GM12872 (cell line): ENCODE measurements at regions not wholly inside any gene's neighbourhood (a gene's known extent, or its start where the extent isn't known, plus 50 kb on each side); places are given as distances from the start of the nearest gene placed in this dataset.

Source experiments
- CTCF ChIP-seq: IDR thresholded peaks from 3 replicates; pipeline ENCODE4 v1.5.1; 2011; ENCODE audit warnings: low read depth, mild to moderate bottlenecking, low read length, moderate library complexity; ENCODE audit not compliant: insufficient read depth

GRCh38 chr20:39216195-39216594, 254.1 kb downstream of the DHX35 start:
- no peak for TF ChIP-seq CTCF

GRCh38 chr20:39214828-39215227, 252.7 kb downstream of the DHX35 start:
- no peak for TF ChIP-seq CTCF

GRCh38 chr20:39213476-39214145, 251.5 kb downstream of the DHX35 start:
- no peak for TF ChIP-seq CTCF

GRCh38 chr20:39211060-39211748, 249.1 kb downstream of the DHX35 start:
- TF ChIP-seq CTCF = no peak

GRCh38 chr20:39210341-39211036, 248.3 kb downstream of the DHX35 start:
- no peak for TF ChIP-seq CTCF

GRCh38 chr20:39206899-39207564, 244.9 kb downstream of the DHX35 start:
- no peak for TF ChIP-seq CTCF

GRCh38 chr20:39195582-39196021, 233.5 kb downstream of the DHX35 start:
- TF ChIP-seq CTCF = no peak
